Activated CD8-positive, alpha-beta T cell treated with anti-CD3 and anti-CD28 coated beads, Interleukin-2, amount 10 ng/mL, durations not matched to agents 7 days and 5 days (primary cell): ENCODE measurements at regions not wholly inside any gene's neighbourhood (a gene's known extent, or its start where the extent isn't known, plus 50 kb on each side); places are given as distances from the start of the nearest gene placed in this dataset.

Source experiments
- ATAC-seq: fragments of 150-1000 bp; cut with Tn5 transposase; one replicate; pipeline ENCODE4 v1.10.0; 2021; ENCODE audit warnings: moderate library complexity
- CTCF ChIA-PET: fragments of 350-600 bp; sonication (Branson Sonifier 250); formaldehyde crosslinking; loops from one replicate; lab custom pipeline; 2021; ENCODE audit warnings: antibody characterized with exemption; lab: Charles Lee
- POLR2A ChIA-PET: fragments of 350-600 bp; sonication (Branson Sonifier 250); formaldehyde crosslinking; loops from one replicate; lab custom pipeline; 2021; ENCODE audit warnings: antibody characterized with exemption; lab: Charles Lee
- DNase-seq: peaks from one replicate; pipeline ENCODE4 v3.0.0-alpha.2; 2020
- H3K27ac Mint-ChIP-seq: one replicate; pipeline ENCODE4 v1.8.0; 2021; ENCODE audit warnings: mild to moderate bottlenecking, mixed read lengths
- H3K27me3 Mint-ChIP-seq: one replicate; pipeline ENCODE4 v1.8.0; 2021; ENCODE audit warnings: low read depth, mixed read lengths
- H3K36me3 Mint-ChIP-seq: one replicate; pipeline ENCODE4 v1.8.0; 2021; ENCODE audit warnings: low read depth, mixed read lengths
- H3K4me1 Mint-ChIP-seq: one replicate; pipeline ENCODE4 v1.8.0; 2021; ENCODE audit warnings: low read depth, mixed read lengths
- H3K4me3 Mint-ChIP-seq: one replicate; pipeline ENCODE4 v1.8.0; 2021; ENCODE audit warnings: mild to moderate bottlenecking, mixed read lengths
- H3K9me3 Mint-ChIP-seq: one replicate; pipeline ENCODE4 v1.8.0; 2022; ENCODE audit warnings: mixed read lengths; ENCODE audit not compliant: insufficient read depth

DNA sequence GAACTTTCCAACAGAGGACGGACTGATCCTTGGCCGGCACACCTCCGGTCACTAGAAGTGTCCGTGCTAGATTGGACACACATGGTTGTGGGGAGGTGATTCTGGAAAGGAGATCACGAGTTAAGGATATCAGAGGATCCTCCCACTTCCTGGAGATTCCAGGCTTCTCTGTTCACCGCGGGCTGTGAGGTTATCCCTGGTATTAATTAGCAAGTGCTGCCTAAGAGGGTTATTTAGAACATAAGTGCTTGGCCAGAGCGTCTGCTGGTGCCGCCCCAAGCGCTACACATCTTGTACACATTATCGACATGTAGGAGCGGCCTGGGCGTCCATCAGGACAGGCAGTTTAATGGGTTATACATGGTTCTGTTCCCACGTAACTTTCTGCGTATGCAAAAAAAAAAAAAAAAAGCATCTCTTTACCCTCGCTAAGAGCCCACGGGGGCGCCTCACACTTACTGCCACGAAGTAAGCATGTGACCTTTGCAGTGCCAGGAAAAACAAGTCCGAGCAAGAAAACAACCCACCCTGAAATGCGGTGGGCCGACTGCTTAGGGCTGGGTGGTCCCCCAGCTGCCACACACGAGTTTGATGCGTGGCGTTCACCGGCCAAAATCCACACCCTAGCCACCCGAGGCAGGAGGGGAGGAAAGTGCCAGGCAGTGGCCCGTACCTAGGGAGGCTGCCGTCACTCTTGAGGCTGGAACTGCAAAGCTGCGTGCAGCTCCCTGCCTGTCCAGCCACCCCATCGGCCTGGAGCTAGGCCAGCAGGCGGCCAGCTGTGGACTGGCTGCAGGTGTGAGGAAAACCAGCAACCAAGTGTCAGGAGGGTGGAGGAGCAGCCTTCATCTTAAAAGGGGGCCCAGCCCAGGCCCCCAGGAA lies 78.0 kb downstream of the CPN2 start:
- H3K27me3 Mint-ChIP-seq, result peaks cover 6% of the 10 kb centered on the region
- CTCF ChIA-PET, result no interaction called here
- DNase-seq, result no peak
- peaks cover 15% of the 10 kb centered on the region for H3K4me1 Mint-ChIP-seq
- no peaks in the 10 kb centered on the region for H3K9me3 Mint-ChIP-seq
- no peak overlapping the region for H3K4me3 Mint-ChIP-seq
- POLR2A ChIA-PET, result no interaction called here
- no peak overlapping the region for H3K27ac Mint-ChIP-seq
- no peaks in the 10 kb centered on the region for H3K36me3 Mint-ChIP-seq
- ATAC-seq, result no peak

DNA sequence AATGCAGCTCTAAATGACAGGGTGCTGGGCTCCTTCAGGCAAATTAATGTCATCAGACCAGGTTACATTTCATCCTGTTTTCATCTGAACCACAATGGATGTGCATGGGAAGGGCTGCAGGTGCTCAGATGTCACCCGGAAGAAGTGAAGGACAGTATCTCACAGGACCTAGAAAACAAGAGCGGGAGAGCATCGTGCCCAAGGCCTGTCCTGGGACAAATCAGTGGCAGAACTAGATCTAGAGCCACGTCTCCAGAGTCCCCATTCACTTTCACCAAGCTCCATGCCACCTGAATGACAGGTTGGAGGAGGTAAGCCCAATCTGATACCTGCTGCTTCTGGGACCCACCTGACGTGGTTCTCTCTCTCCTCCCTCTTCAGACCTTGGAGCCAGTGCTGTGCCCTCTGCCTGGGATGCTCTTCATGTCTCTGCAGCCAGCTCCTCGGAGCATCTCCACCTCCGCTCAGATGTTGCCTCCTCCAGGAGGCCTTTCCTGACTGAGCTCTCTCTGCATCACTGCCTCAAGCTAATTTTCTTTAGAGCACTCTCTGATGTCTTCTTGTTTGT lies 77.3 kb downstream of the CPN2 start:
- no peak for ATAC-seq
- H3K4me1 Mint-ChIP-seq, result peaks cover 15% of the 10 kb centered on the region
- H3K27ac Mint-ChIP-seq, result no peak overlapping the region
- no peaks in the 10 kb centered on the region for H3K9me3 Mint-ChIP-seq
- DNase-seq, result no peak
- H3K27me3 Mint-ChIP-seq, result peaks cover 3% of the 10 kb centered on the region
- ChIA-PET POLR2A (no interaction called here), CTCF (no interaction called here)
- no peaks in the 10 kb centered on the region for H3K36me3 Mint-ChIP-seq
- H3K4me3 Mint-ChIP-seq, result no peak overlapping the region

DNA sequence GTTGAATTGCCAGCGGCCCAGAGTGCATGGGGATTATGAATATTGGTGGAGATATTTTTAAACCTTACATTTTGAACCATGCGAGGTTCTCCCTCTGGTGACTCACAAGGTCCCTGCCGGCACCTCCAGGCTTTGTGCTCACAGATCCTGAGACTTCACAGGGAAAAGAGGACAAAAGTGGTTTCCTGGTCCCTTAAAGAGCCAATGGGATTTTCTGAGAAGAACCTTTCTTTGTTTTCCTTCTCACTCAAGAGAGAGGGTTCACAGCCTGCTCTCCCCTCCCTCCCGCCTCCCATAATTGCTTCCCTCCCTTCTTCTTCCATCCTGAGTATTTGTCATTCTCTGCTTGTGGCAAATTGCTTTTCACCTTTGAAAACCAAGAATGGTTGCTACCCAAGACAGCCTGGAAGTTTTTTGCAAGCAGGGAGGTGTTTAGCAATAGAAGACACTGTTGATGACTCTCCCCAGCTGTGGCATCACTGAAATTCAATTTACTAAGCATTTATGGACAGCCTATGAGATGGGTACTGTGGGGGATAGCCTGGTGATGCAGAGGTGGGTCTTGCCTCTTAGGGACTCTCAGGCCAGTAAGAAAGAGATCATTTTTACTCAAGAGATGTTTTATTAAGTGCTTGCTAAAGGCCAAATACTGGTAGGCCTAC lies 76.6 kb downstream of the CPN2 start:
- ATAC-seq (peak; percentile 10), DNase-seq (no peak)
- ChIA-PET CTCF (no interaction called here), POLR2A (no interaction called here)
- Mint-ChIP-seq H3K27me3 (peaks cover 3% of the 10 kb centered on the region), H3K9me3 (no peaks in the 10 kb centered on the region), H3K4me3 (no peak overlapping the region), H3K4me1 (peaks cover 12% of the 10 kb centered on the region), H3K36me3 (no peaks in the 10 kb centered on the region), H3K27ac (peak overlapping the region; percentile 60)

DNA sequence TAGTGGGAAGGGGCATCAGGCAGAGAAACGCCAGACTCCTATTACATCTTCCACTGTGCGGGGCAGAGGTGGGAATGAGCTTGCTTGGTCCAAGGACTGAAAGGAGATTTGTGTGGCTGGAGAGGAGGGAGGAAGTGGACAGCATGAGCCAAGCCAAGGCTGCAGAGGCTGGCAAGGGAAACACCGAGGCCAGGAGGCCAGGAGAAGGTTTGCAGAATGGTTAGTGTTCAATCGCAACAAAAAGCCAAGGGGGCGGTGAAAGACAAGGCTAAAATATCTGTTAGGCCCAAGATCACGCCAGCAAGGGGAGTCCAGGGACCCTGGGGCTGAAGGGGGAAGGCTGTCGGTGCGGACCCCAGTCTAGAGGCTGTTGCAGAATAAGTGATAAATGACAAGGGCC lies 75.8 kb downstream of the CPN2 start:
- Mint-ChIP-seq H3K4me1 (peaks cover 8% of the 10 kb centered on the region), H3K27ac (peak overlapping the region; percentile 60), H3K27me3 (no peaks in the 10 kb centered on the region), H3K9me3 (no peaks in the 10 kb centered on the region), H3K4me3 (no peak overlapping the region), H3K36me3 (no peaks in the 10 kb centered on the region)
- ChIA-PET POLR2A (no interaction called here), CTCF (no interaction called here)
- DNase-seq, result no peak
- peak; percentile 28 for ATAC-seq

DNA sequence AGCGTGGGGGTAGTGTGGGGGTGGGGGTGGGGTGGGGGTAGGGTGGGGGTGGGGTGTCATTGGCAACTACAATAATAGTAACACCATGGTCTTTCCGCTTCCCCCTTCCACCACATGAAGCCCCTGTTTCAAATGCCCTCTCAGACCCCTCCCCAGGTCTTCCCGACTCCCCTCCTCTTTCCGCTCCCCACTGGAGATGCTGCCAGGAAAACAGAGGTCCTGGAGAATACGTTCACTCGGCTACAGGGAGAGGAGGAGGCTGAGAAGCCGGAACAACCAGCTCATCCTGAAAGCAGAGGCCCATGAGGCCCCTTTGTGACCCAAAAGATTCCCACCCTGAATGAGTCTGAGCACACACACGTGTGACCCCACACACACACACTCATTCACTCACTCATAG lies 75.4 kb downstream of the CPN2 start:
- Mint-ChIP-seq H3K27ac (no peak overlapping the region), H3K36me3 (no peaks in the 10 kb centered on the region)
- no peak for ATAC-seq

DNA sequence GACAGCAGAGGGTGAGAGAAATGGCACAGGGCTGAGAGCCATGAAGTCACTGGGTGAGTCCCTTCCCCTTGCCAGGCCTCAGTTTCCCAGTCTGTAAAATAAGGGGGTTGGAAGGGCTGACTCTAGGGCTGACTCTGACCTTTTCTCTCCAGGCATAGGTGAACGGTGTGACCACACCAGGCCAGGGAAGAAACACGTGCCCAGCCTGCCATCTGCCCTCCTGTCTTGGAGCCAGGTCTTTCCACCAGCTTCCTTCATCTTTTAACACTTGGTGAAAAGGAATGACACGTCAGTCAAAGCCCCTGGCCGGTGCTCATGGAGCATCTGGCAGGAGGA lies 74.4 kb downstream of the CPN2 start:
- CTCF ChIA-PET, result no interaction called here

More for the DNA sequence above, 75.4 kb downstream of the CPN2 start:
- ChIA-PET POLR2A (no interaction called here), CTCF (no interaction called here)
- DNase-seq, result no peak
- peaks cover 5% of the 10 kb centered on the region for H3K4me1 Mint-ChIP-seq
- no peak overlapping the region for H3K4me3 Mint-ChIP-seq
- H3K27me3 Mint-ChIP-seq, result no peaks in the 10 kb centered on the region
- H3K9me3 Mint-ChIP-seq, result no peaks in the 10 kb centered on the region

DNA sequence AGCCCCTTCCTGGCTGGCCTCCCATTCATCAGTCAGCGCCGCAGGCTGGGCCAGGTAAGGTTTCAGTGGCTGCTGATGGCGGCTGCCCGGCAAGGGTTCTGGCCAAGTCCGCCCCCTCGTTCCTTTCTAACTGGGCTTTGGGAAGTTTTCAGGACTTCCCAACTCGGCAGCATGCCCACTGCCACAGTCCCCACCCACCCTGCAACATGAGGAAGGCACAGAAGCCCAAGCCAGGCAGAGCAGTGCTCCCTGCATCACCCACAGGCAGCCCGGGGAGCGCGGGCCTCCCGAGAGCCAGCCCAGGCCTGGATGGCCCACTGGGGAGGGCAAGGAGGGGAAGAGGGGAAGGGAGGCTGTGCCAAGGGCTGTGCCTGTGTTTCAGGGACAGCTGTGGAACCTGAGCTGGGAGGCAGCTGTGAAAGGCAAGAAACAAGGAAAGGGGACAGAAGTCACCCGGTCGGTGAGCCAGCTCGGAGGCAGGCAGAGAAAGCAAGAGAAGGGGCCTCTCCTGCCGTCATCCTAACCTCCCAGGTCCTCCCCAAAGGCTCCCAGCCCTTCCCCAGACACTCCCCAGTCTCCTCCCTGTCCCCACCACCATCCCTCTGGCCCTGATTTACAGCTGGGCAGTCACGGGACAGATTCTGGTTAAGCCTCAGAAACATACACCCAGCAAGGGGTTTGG lies 73.9 kb downstream of the CPN2 start:
- Mint-ChIP-seq H3K4me1 (peaks cover 5% of the 10 kb centered on the region), H3K27ac (no peak overlapping the region), H3K27me3 (peaks cover 3% of the 10 kb centered on the region), H3K9me3 (no peaks in the 10 kb centered on the region), H3K36me3 (no peaks in the 10 kb centered on the region), H3K4me3 (no peak overlapping the region)
- CTCF ChIA-PET, result no interaction called here
- POLR2A ChIA-PET, result no interaction called here
- ATAC-seq (no peak), DNase-seq (no peak)

More for the DNA sequence above, 74.4 kb downstream of the CPN2 start:
- Mint-ChIP-seq H3K4me3 (no peak overlapping the region), H3K27me3 (no peaks in the 10 kb centered on the region), H3K9me3 (no peaks in the 10 kb centered on the region), H3K27ac (no peak overlapping the region), H3K36me3 (no peaks in the 10 kb centered on the region), H3K4me1 (peaks cover 5% of the 10 kb centered on the region)
- POLR2A ChIA-PET, result no interaction called here
- no peak for ATAC-seq
- DNase-seq, result no peak

DNA sequence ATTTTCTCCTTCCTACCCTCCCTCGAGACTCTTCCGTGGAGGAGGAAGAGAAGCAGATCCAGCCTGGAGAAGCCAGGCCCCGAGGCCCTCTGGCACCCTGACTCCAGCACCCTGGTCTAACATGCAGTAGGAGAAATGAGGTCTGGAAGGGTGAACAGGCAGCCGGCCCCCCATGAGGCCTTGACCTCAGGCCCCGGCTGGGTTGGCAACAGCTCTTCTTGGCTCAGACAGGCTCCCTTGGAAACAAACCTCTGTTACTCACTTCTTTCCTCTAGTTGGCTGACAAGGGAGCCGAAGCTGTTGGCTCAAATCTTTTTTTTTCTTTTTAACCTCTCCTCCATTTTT lies 73.4 kb downstream of the CPN2 start:
- Mint-ChIP-seq H3K4me3 (no peak overlapping the region), H3K9me3 (no peaks in the 10 kb centered on the region), H3K36me3 (no peaks in the 10 kb centered on the region), H3K27me3 (peaks cover 8% of the 10 kb centered on the region), H3K27ac (no peak overlapping the region), H3K4me1 (peaks cover 5% of the 10 kb centered on the region)
- ATAC-seq (no peak), DNase-seq (no peak)
- ChIA-PET CTCF (no interaction called here), POLR2A (no interaction called here)

DNA sequence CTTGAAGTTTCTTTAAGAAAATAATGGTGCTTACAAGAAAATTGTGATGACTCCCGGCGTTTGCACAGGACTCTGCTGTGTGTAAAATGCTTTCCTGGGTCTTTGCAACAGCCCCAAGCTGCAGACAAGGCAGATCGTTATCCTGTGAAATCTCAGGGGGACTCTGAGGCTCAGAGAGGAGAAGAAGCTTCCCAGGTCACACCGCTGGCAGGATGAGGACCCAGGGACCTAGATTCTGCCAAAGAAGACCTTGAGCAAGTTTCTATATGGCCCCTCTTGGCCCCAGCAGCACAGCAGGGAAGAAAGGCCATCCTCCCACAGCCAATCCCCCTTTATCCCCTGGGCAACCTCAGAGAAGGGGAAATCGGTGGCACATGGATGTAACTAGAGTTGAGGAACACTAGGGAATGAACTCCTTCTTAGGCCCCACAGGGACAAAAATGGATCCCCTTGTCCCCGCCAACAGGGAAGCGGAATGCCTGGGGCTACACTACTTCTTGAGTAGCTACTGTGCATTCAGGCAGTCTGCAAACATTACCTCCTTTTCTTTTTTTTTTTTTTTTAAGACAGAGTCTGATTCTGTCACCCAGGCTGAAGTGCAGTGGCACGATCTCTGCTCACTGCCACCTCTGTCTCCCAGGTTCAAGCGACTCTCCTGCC lies 72.8 kb downstream of the CPN2 start:
- H3K36me3 Mint-ChIP-seq, result no peaks in the 10 kb centered on the region
- H3K4me1 Mint-ChIP-seq, result peaks cover 5% of the 10 kb centered on the region
- peaks cover 9% of the 10 kb centered on the region for H3K27me3 Mint-ChIP-seq
- POLR2A ChIA-PET, result no interaction called here
- no peak for ATAC-seq
- H3K27ac Mint-ChIP-seq, result no peak overlapping the region
- CTCF ChIA-PET, result no interaction called here
- H3K4me3 Mint-ChIP-seq, result no peak overlapping the region
- no peaks in the 10 kb centered on the region for H3K9me3 Mint-ChIP-seq
- no peak for DNase-seq

DNA sequence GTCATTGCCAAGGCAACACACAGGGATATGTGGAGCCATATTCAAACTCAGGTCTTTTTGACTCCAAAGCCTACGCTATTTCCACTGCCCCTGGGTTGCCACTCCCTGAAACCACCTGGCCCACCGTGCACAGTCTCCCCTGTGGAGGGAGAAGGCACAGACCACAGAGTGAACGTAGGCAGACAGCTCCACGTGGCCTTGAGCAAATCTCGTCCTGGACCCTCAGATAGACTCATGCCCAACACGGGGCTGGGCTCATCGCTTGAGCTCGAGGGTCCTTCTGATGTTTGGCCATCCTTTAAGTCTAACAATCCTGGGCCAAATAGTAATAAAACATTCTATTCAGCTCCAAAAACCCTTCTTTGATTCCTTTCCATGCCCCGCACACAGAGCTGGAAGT lies 72.0 kb downstream of the CPN2 start:
- no peak overlapping the region for H3K27ac Mint-ChIP-seq
- H3K4me3 Mint-ChIP-seq, result no peak overlapping the region
- ATAC-seq (no peak), DNase-seq (no peak)
- H3K9me3 Mint-ChIP-seq, result no peaks in the 10 kb centered on the region
- ChIA-PET POLR2A (no interaction called here), CTCF (no interaction called here)
- peaks cover 5% of the 10 kb centered on the region for H3K4me1 Mint-ChIP-seq
- H3K27me3 Mint-ChIP-seq, result peaks cover 13% of the 10 kb centered on the region
- H3K36me3 Mint-ChIP-seq, result no peaks in the 10 kb centered on the region

DNA sequence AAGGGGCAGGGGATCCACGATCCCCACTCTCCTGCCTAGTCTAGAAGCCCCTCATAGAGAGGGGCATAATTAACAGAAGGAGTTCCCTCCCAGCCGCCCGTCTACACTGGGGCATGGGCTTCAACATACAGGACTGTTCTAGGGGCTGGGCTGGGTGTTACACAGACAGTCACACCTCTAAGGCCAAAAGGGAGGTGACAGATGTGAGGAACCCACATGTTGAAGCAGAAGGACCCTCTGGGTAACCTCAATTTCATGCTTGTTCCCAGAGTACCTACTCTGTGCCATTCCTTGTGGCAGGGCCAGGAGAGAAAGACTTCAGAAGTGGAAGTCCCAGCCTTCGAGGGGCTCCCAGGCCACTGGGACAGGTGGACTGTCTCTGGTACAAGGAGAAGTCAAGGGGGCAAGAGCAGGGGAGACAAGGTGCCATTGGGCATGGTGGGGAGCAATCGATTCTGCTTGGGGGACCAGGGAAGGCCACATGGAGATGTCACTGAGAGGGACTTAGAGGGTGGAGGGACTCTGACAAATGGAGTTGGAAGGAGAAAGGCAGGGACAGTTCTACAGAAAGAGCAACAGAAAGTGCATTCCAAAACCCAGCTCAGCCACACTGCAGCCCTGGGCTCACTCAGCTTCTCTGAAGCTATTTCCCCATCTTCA lies 71.3 kb downstream of the CPN2 start:
- Mint-ChIP-seq H3K27ac (no peak overlapping the region), H3K9me3 (no peaks in the 10 kb centered on the region), H3K4me1 (peaks cover 5% of the 10 kb centered on the region), H3K36me3 (no peaks in the 10 kb centered on the region), H3K4me3 (no peak overlapping the region), H3K27me3 (peaks cover 18% of the 10 kb centered on the region)
- no peak for ATAC-seq
- ChIA-PET POLR2A (no interaction called here), CTCF (interaction anchor here (0.8 kb wide), 1 partner anchor 36 kb away, joined by 5 read pairs; no protein-coding TSS in a partner anchor)
- no peak for DNase-seq
